ENCODE measurements at regions not wholly inside any gene's neighbourhood (a gene's known extent, or its start where the extent isn't known, plus 50 kb on each side); places are given as distances from the start of the nearest gene placed in this dataset.

GRCh38 chr6:62672989-62673388 lies 387.0 kb upstream of the KHDRBS2 start:
- TF ChIP-seq POLR2A (IDR thresholded peaks at IDR 0.05) (no peak), CTCF (IDR thresholded peaks at IDR 0.05) (no peak)
- H3K36me3 ChIP-seq (ENCODE audit: low read depth, missing control alignments), result no peaks in the 10 kb centered on the region
- intact Hi-C loops (cut with DNase I; ENCODE audit: low total_unique reads), result no loop called here
- H3K9me3 ChIP-seq, result no peaks in the 10 kb centered on the region
- H3K27me3 ChIP-seq, result no peaks in the 10 kb centered on the region
- no peaks in the 10 kb centered on the region for H3K4me1 ChIP-seq
- DNase-seq, result no peak
- no peak overlapping the region for H3K27ac ChIP-seq
- no peak overlapping the region for H3K4me3 ChIP-seq

- H3K4me1 ChIP-seq, result no peaks in the 10 kb centered on the region
- H3K36me3 ChIP-seq (ENCODE audit: low read depth, missing control alignments), result no peaks in the 10 kb centered on the region
- no peaks in the 10 kb centered on the region for H3K27me3 ChIP-seq
- TF ChIP-seq CTCF (IDR thresholded peaks at IDR 0.05) (no peak), POLR2A (IDR thresholded peaks at IDR 0.05) (no peak)
- H3K4me3 ChIP-seq, result no peak overlapping the region
- intact Hi-C loops (cut with DNase I; ENCODE audit: low total_unique reads), result no loop called here
- 70 to 80% methylated on average over 2 of the region's 2 CpGs for WGBS, 2 donors
- no peaks in the 10 kb centered on the region for H3K9me3 ChIP-seq
- no peak overlapping the region for H3K27ac ChIP-seq
- DNase-seq, result no peak
Measured at GRCh38 chr6:62670490-62671223, 384.6 kb upstream of the KHDRBS2 start.

- no peak overlapping the region for H3K27ac ChIP-seq
- H3K36me3 ChIP-seq (ENCODE audit: low read depth, missing control alignments), result no peaks in the 10 kb centered on the region
- no peak for DNase-seq
- H3K4me1 ChIP-seq, result no peaks in the 10 kb centered on the region
- intact Hi-C loops (cut with DNase I; ENCODE audit: low total_unique reads), result no loop called here
- no peak overlapping the region for H3K4me3 ChIP-seq
- no peak for TF ChIP-seq POLR2A (IDR thresholded peaks at IDR 0.05)
- no peak for TF ChIP-seq CTCF (IDR thresholded peaks at IDR 0.05)
- no peaks in the 10 kb centered on the region for H3K9me3 ChIP-seq
- no peaks in the 10 kb centered on the region for H3K27me3 ChIP-seq
Measured at GRCh38 chr6:62669831-62670230, 383.8 kb upstream of the KHDRBS2 start.

GRCh38 chr6:62652692-62653328 lies 366.8 kb upstream of the KHDRBS2 start:
- no peaks in the 10 kb centered on the region for H3K36me3 ChIP-seq (ENCODE audit: low read depth, missing control alignments)
- H3K9me3 ChIP-seq, result no peaks in the 10 kb centered on the region
- intact Hi-C loops (cut with DNase I; ENCODE audit: low total_unique reads), result no loop called here
- no peak overlapping the region for H3K27ac ChIP-seq
- no peak for TF ChIP-seq POLR2A (IDR thresholded peaks at IDR 0.05)
- TF ChIP-seq CTCF (IDR thresholded peaks at IDR 0.05), result no peak
- no peaks in the 10 kb centered on the region for H3K27me3 ChIP-seq
- 64 to 83% methylated on average over 2 of the region's 2 CpGs for WGBS, 2 donors
- no peak for DNase-seq
- no peak overlapping the region for H3K4me3 ChIP-seq
- H3K4me1 ChIP-seq, result no peaks in the 10 kb centered on the region

- no peak for DNase-seq
- Histone ChIP-seq H3K27ac (no peak overlapping the region), H3K4me3 (no peak overlapping the region), H3K27me3 (no peaks in the 10 kb centered on the region), H3K9me3 (no peaks in the 10 kb centered on the region), H3K4me1 (no peaks in the 10 kb centered on the region), H3K36me3 (ENCODE audit: low read depth, missing control alignments) (no peaks in the 10 kb centered on the region)
- intact Hi-C loops (cut with DNase I; ENCODE audit: low total_unique reads), result no loop called here
- 45 to 75% methylated on average over 2 of the region's 2 CpGs for WGBS, 2 donors
- TF ChIP-seq POLR2A (IDR thresholded peaks at IDR 0.05) (no peak), CTCF (IDR thresholded peaks at IDR 0.05) (no peak)
Measured at GRCh38 chr6:62645274-62645673, 359.2 kb upstream of the KHDRBS2 start.
